Activated CD8-positive, alpha-beta memory T cell treated with anti-CD3 and anti-CD28 coated beads for 4 hours (primary cell): ENCODE measurements at regions not wholly inside any gene's neighbourhood (a gene's known extent, or its start where the extent isn't known, plus 50 kb on each side); places are given as distances from the start of the nearest gene placed in this dataset.

Source experiments
- DNase-seq, 2 donors: peaks; one replicate each; pipeline ENCODE4 v3.0.0-alpha.2; 2020; ENCODE audit warnings: low read depth in 2 of 2

DNA sequence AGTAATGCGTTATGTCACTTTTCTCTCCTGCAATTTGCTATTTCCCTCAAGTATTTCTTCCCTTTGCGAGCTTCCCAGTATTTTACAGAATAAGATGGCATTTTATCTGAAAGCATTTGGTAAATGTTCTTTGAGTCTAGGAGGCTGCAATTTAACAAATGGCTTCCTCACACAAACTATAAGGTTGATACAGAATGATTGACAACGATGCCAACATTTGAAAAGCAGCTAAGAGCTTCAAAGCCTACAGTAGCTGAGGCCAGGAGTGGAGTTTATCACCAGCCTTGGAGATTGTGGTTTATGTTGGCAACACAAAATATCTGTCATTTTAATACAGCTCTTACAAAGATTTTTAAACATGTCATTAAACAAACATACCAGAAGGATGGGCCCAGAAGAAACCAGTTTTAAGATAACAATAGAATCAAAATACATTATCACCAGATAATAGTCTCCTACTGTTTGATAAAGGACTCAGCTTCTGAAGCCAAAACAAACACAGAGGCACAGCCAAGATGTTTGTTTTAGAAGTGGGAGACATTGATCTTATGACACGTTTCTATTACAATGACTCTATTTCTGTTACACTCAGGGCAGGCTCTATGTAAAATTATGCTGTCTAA, 711.4 kb upstream of the ACVR2A start:
- DNase-seq, result no peak

DNA sequence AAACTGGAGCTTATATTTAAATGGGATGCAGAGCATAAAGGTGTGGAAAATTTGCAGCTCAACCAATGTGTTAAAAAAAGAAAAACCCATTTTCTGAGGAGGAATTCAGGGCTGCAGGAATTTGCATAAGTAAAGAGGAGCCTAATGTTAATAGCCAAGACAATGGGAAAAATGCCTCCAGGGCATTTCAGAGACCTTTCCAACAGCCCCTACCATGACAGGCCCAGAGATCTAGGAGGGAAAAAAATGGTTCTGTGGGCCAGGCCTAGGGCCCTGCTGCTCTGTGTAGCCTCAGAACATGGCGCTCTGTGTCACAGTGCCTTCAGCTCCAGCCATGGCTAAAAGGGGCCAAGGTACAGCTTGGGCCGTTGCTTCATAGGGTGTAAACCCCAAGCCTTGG, 719.7 kb upstream of the ACVR2A start:
- no peak for DNase-seq

DNA sequence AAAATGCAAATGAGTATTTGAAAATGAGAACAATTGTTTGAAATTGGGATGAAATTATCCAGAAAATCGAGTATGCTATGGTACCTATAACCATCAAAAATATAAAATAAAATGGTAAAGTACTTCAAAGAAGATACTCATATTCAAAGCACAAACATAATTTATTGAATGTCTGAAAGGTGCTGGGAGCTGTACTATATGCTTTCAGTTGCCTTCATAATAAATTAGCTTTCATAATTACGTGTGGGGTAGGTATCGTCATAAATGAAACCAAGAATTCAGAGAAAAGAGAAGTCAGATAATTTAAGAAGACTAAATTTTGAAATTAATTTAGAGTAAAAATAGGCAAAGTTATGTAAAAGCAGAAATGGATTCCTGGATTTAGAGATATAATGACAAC, 721.9 kb upstream of the ACVR2A start:
- no peak for DNase-seq

GRCh38 chr2:147110962-147111361, 733.9 kb upstream of the ACVR2A start:
- DNase-seq, result no peak

DNA sequence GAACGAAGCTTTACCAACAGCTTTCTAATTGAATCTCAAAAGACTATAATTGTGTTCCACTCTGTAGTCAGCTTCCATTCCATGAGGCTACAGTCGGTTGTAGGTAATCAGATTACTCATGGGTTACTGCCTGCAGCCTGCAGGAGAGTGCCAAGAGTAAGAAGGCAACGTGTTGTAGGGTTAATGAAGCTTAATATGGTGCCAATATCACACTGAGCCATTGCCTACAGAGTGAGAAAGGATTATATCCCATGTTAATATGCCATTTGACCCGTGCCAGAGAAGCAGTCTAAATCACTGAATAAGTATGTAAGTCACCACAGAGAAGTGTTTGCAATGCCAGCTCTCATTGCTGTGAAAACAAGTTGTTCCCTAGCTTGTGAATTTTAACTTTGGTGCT, 734.5 kb upstream of the ACVR2A start:
- no peak for DNase-seq

- no peak for DNase-seq
Measured at GRCh38 chr2:147109291-147109690, 735.5 kb upstream of the ACVR2A start.

GRCh38 chr2:147108548-147108947, 736.3 kb upstream of the ACVR2A start:
- DNase-seq, result no peak

- DNase-seq, result no peak
Measured at GRCh38 chr2:147101941-147102790, 742.7 kb upstream of the ACVR2A start.

DNA sequence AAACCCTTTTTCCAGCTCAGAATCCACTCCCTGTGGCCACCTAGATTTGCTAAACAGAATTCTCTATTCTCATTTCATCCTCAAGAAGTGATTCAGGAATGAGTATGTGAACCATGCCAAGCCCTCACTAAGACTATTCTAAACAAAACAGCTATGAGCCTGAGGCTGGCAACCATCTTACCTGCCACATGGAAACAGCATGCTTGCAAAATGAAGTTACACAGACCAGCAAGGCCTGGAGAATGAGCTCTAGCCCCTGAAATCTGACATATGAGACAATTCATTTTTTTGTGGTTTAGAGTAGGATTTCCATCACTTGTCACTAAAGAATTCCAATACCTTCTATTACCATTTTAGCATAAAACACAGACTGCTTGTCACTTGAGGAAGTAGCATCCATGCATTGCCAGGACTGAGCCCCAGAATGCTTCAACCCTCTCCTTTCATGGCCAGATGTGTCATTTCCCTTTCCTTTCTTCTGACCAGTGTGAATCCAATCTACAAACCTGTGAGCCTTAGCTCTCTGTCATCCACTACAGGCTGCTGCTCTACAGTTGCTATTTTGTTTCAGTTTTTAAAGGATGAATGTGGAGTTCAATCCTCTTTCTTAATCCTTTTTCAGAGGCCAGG, 744.3 kb upstream of the ACVR2A start:
- no peak for DNase-seq

DNA sequence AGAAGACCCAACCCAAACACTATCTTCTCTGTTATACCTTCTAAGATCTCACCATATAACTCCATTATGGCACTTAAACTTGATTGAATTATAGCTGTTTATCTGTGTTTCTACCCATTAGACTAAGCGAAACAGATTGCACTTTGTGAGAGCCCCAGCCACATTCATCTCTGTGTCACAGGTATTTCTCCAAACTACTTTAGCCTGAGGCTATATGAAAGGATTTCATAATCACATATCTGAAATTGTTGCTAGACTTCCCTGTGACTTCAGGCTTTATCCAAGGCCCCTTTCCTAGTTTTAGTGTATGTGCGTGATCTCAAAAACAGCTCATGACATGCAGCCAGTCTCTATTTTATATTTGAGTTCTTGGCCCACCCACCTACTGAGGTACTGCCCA, 745.0 kb upstream of the ACVR2A start:
- no peak for DNase-seq

GRCh38 chr2:147098940-147099339, 745.9 kb upstream of the ACVR2A start:
- no peak for DNase-seq

DNA sequence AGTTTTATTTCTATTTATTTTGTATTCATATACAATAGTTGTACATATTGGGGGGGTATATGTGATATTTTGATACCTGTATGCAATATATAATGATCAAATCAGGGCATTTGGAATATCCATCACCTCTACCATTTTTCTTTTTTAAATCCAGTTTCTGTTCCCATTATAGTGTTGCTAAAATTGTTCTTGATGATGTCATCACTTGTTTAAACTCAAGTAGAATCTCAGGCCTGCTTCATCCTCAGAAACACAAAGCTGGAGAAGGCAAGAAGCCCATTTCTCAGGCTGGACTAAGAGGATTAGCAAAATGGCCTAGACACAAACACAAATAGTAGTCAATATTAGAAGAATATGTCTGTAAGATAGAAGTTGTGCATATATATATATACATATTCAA, 747.1 kb upstream of the ACVR2A start:
- no peak for DNase-seq

DNA sequence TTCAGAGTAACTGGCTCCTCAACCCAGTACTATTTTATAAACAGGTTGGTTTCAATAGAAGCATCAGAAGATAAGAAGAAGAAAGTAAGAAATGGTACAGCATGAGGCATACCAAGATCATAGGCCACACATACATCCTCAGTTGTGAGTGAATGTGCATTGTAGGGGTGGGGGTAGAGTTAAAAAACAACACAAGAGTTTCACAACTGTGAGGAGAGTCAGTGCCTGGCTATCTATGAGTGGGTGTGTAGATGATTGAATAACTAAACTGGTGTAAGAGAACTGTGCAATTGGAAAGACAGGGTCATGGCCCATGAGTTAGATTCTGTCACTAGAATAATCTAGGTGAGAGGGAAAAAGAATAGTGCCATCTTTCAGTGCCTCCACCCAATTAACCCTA, 748.2 kb upstream of the ACVR2A start:
- no peak for DNase-seq

- DNase-seq, result no peak
Measured at GRCh38 chr2:147095376-147095775, 749.5 kb upstream of the ACVR2A start.

- no peak for DNase-seq
Measured at GRCh38 chr2:147094077-147094476, 750.8 kb upstream of the ACVR2A start.

DNA sequence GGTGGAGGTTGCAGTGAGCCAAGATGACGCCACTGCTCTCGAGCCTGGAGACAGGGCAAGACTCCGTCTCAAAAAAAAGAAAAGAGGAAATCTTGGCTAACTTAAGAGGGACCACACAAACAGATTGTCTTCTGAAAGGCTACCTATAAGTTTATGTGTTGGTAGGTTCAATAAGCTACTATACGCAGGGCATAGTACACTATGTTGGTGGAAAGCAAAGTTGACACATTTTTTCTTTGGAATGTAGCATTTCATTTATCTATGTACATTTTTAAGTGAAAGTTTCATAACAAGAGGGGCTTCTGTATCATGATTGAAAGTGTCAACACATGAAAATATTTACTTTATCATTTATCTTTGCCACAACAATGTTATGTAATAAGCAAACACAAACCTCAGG, 752.6 kb upstream of the ACVR2A start:
- no peak for DNase-seq

GRCh38 chr2:147091448-147091847, 753.4 kb upstream of the ACVR2A start:
- no peak for DNase-seq

- no peak for DNase-seq
Measured at GRCh38 chr2:147088871-147089270, 756.0 kb upstream of the ACVR2A start.

DNA sequence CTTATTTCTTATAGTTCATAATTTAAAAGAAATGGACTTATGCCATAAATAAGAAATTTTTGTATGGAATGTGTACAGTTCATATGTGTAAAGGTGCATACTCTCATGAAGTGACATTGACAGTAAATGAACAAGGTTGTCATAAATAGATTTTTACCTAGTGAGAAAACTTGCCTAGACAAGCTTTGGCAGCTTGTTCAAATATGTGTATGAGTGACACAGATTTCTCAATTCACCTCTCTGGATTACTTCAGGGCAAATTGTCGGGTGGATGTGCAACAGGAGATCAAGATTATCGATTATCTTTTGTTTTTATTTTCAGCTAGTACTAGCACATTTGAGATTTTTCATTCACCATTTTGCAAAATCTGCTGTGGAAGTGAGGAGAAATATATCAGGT, 758.1 kb upstream of the ACVR2A start:
- DNase-seq, result no peak

- no peak for DNase-seq
Measured at GRCh38 chr2:147083664-147084063, 761.2 kb upstream of the ACVR2A start.

DNA sequence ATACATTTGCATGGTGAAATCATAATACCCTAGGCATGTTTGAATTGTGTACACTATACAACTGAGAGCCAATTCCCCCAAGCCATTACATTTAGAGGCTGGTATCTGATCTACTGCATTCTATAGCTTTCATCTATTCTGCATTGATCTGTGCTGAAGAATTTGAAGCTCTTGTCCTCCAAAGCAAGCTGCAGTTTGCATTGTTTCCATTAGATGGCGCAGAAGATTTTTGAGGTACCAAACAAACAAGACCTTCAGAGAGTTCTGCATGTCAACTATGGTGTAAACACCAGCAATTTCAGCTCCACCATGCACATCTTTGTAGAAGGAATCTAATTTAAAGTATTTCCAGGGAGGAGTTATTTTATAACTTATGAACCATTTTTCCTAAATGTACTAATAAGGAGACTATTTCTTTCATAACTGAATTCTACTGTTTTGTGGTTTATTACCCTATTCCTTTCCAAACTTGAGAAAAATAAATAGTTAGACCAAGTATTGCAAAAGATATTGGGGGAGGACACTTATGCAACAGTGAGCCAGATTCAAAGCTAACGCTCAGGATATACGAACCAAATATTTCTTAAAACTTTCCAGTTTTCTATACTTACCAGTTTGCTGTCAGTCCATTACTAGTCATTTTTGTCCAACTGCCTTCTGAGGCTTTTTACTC, 761.8 kb upstream of the ACVR2A start:
- peak in 1 of 2 donors; percentile 15 for DNase-seq

DNA sequence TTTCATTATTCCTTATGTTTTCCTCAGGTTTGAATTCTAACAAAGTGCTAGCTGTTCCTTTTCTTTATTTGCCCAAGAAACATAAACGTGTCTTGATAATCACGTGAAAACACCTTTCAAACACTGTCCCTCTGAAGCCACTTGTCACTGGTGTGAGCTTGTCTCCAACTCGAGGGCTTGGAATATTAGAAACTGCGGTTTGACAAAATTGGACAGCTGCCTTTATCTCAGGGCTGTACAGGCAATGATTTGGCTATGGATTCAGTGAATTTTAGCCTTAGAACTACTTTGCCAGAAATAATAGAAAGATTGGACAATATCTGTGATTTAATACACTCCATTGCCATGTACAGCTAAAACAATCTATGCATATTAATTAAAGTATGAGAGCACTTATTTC, 763.0 kb upstream of the ACVR2A start:
- no peak for DNase-seq

- DNase-seq, result no peak
Measured at GRCh38 chr2:147076634-147077033, 768.2 kb upstream of the ACVR2A start.
